ENCODE measurements at regions not wholly inside any gene's neighbourhood (a gene's known extent, or its start where the extent isn't known, plus 50 kb on each side); places are given as distances from the start of the nearest gene placed in this dataset.

DNA sequence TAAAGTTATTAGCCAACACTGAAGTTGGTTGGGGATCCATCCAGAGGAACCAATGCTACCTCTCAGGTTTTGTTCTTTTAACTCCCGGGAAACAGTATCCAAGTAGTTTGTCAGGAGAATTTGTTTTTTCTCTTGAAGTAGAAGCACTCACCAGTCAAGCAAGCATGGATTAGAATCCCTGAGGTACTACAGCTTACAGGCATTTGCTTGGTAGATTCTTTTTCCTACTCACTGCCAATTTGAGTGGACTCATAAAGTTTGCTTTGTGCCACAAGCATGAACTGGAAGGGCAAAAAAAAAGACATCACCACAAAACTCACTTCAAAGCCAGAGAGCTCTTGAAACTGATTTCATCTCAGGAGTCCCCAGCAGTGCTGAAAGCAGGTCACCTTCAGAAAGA lies 167.4 kb downstream of the MBOAT1 start:
- Histone ChIP-seq H3K27ac (ENCODE audit: low read length) (no peak overlapping the region), H3K27me3 (ENCODE audit: control insufficient read depth, insufficient read depth, low read length) (no peaks in the 10 kb centered on the region), H3K4me3 (ENCODE audit: low read depth in 2 of 2, low read length in 2 of 2) (no peak overlapping the region), H3K36me3 (ENCODE audit: control insufficient read depth, insufficient read depth, low read length) (no peaks in the 10 kb centered on the region), H3K9me3 (ENCODE audit: control insufficient read depth, insufficient read depth, low read depth, low read length) (no peaks in the 10 kb centered on the region), H3K4me1 (ENCODE audit: control insufficient read depth, insufficient read depth, low read length) (no peaks in the 10 kb centered on the region)
- in situ Hi-C loops (cut with HindIII; ENCODE audit: low pct_unique_long_range_greater_than_20kb, low sequenced_read_pairs) = no loop called here
- TF ChIP-seq POLR2AphosphoS5 (IDR thresholded peaks at IDR 0.05; ENCODE audit: low read depth, low read length) (no peak), TCF7L2 (IDR thresholded peaks at IDR 0.05; ENCODE audit: low read depth, low read length) (no peak), SIN3A (IDR thresholded peaks at IDR 0.05; ENCODE audit: borderline replicate concordance, insufficient read depth, low read depth, low read length) (no peak)
- TF ChIP-seq, protein P1, sequence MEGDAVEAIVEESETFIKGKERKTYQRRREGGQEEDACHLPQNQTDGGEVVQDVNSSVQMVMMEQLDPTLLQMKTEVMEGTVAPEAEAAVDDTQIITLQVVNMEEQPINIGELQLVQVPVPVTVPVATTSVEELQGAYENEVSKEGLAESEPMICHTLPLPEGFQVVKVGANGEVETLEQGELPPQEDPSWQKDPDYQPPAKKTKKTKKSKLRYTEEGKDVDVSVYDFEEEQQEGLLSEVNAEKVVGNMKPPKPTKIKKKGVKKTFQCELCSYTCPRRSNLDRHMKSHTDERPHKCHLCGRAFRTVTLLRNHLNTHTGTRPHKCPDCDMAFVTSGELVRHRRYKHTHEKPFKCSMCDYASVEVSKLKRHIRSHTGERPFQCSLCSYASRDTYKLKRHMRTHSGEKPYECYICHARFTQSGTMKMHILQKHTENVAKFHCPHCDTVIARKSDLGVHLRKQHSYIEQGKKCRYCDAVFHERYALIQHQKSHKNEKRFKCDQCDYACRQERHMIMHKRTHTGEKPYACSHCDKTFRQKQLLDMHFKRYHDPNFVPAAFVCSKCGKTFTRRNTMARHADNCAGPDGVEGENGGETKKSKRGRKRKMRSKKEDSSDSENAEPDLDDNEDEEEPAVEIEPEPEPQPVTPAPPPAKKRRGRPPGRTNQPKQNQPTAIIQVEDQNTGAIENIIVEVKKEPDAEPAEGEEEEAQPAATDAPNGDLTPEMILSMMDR (IDR thresholded peaks at IDR 0.05) = no peak
- no peak for ATAC-seq
- intact Hi-C loops (cut with micrococcal nuclease; ENCODE audit: unreplicated experiment) = no loop called here
- CTCF ChIA-PET = no interaction called here
- no TSS peak for BruUV-seq (replicated peaks)
- DNase-seq (ENCODE audit: low read depth, low spot score) = no peak
- POLR2A ChIA-PET = interaction anchor here (0.6 kb wide), 1 partner anchor 247 kb away, joined by 3 read pairs; no protein-coding TSS in a partner anchor

Data from Panc1 (cell line).